ENCODE measurements at regions not wholly inside any gene's neighbourhood (a gene's known extent, or its start where the extent isn't known, plus 50 kb on each side); places are given as distances from the start of the nearest gene placed in this dataset.

DNA sequence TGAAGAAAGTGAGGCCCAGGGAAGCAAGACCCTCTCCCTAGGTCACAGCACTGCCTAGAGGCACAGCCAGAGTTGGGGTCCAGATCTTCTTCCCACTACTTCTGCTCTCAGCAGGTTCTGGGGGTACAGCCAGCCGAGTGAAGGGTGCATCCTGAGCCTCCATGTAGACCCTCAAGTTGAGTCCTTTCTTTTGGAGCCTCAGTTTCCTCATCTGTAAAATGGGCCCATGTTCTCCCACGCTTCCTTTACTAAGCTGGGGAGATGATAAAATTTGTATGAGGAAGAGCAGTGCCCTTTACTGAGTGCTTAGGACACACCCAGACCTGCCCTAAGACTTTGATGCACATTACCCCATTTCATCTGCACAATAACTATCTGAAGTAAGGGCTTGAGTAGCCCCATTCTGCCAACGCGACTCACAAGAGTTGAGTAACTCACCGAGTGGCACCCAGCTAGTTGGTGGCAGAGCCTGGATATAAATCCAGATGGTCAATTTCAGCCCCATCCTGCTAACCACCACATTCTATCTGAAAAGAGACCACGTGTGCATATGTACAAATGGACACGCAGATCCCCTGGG lies 64.3 kb upstream of the GGTA1 start:
- TF ChIP-seq, protein P1, sequence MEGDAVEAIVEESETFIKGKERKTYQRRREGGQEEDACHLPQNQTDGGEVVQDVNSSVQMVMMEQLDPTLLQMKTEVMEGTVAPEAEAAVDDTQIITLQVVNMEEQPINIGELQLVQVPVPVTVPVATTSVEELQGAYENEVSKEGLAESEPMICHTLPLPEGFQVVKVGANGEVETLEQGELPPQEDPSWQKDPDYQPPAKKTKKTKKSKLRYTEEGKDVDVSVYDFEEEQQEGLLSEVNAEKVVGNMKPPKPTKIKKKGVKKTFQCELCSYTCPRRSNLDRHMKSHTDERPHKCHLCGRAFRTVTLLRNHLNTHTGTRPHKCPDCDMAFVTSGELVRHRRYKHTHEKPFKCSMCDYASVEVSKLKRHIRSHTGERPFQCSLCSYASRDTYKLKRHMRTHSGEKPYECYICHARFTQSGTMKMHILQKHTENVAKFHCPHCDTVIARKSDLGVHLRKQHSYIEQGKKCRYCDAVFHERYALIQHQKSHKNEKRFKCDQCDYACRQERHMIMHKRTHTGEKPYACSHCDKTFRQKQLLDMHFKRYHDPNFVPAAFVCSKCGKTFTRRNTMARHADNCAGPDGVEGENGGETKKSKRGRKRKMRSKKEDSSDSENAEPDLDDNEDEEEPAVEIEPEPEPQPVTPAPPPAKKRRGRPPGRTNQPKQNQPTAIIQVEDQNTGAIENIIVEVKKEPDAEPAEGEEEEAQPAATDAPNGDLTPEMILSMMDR (IDR thresholded peaks at IDR 0.05; ENCODE audit: insufficient read depth, low read depth, low read length, missing control alignments): no peak
- DNase-seq (ENCODE audit: low read depth): no peak

DNA sequence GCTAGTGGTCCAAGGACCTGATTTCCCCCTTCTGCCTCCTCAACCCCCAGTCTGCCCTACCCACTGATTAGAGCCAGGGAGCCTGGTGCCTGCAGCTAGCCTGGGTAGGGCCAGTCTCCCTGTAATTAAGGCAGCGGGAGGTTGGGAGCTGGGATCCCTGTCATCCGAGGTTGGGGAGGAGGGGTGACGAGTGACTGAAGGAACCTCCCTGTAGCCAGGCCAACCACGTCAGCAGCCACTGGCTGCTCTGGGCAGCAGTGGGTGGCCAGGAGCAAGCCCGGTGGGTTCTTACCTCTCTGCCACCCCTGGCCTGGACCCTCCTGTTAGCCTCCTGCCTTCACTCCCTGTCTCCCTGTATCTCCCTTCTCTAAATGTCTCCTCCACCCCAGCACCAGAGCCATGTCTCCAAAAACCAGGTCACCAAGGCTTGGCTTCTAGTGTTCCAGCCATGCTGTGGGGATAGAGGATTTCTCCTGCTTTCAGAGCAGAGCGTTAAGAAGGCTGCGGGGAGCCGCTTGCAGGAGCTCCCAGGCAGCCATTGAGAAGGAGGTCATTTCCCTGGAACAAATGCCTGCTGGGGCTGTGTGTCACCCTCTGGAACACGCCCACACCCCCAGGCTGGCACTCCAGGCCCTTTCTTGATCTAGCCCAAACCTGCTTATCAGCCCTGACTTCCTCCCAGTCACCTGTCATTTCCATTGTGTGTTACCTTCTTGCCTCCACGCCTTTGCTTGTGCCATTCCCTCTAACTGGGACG lies 65.0 kb upstream of the GGTA1 start:
- DNase-seq (ENCODE audit: low read depth): no peak
- H3K4me3 ChIP-seq (ENCODE audit: low read depth, low read length): no peak overlapping the region
- TF ChIP-seq, protein P1 (IDR thresholded peaks at IDR 0.05; ENCODE audit: insufficient read depth, low read depth, low read length, missing control alignments): no peak

More for the DNA sequence above, 64.3 kb upstream of the GGTA1 start:
- H3K4me3 ChIP-seq (ENCODE audit: low read depth, low read length): no peak overlapping the region

DNA sequence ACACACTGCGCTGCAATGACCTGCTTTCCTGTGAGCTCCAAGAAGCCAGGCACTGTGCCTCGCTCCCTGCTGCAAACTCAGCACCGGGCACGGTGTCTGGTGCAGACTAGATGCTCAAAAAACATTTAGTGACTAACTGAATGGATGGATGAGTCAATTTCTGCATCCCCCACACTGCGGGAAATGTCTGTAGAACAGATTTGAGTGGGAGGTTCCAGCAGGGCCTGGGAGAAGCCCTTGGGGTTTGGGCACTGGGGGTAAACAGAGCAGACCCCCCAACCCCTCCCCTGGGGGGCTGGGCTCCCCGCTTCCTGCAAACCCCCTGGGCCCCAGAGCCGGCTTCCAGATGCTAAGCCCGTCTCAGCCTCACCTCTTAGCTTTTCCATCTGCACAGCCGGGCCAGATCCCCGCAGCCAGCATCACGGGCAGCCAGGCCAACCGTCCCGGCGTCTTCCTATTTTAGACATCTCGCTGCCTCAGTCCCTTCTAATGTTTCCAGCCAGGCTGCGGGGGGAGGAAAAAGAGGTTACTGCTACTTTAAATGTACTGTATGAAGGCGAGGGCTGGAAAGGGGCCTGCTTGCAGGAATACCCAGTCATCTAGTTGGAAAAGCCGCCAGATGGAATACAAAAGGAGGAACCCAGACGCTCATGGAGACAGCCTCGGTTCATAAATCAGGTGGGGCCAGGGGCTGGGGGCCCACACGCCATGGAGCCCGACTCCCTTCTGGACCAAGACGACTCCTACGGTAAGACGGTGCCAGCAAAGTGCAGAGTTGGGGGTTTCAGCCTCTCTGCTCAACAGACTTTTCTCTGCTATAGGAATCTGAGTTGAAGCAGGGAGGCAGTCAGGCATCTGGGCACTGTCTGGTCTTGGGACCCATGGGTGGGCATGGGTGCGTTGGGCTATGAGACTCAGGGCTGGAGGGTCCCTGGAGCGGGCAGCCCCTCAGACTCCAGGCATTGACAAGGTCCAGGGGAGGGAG lies 67.1 kb upstream of the GGTA1 start:
- TF ChIP-seq, protein P1 (IDR thresholded peaks at IDR 0.05; ENCODE audit: insufficient read depth, low read depth, low read length, missing control alignments): no peak
- H3K4me3 ChIP-seq (ENCODE audit: low read depth, low read length): no peak overlapping the region
- DNase-seq (ENCODE audit: low read depth): no peak

DNA sequence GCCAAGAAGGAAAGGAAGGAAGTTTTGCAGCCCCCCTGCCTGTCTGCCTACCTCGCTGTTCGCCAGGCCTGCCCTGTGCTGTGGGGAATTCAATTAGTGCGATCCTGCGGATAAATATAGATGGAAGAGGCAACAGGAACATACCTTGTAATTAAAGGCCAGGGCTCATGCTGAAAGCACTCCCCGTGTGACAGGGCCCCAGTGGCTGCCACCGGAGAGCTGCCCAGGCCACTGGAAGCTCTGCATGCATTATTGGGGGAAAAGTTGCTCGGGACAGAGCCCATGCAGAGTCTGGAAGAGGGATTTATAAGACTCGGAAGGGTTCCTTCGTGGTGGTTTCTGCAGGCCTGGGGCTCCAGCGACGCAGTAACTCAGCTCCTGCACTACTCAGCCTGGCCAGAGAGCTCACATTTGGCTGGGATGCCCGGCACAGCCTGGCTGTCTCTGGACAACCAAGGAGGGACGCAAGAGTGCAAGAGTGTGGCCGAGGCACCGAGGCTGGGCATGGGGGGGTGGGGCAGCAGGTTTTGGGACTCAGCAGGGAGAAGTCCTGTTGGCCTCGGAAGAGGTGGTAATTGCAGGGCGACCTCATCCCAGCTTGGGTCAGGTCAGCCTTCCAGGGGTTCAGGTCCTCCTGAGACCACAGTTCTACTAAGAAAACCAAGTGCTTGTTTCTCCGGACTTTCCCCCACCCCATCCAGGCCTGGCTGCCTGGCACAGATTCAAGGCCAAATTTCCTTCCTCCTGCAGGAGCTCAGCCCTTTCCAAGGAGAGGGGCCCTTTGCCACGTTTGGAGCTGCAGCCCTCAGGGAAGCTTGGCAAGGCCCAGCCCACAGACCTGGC lies 68.1 kb upstream of the GGTA1 start:
- TF ChIP-seq, protein P1 (IDR thresholded peaks at IDR 0.05; ENCODE audit: insufficient read depth, low read depth, low read length, missing control alignments): no peak
- no peak overlapping the region for H3K4me3 ChIP-seq (ENCODE audit: low read depth, low read length)
- DNase-seq (ENCODE audit: low read depth): no peak

DNA sequence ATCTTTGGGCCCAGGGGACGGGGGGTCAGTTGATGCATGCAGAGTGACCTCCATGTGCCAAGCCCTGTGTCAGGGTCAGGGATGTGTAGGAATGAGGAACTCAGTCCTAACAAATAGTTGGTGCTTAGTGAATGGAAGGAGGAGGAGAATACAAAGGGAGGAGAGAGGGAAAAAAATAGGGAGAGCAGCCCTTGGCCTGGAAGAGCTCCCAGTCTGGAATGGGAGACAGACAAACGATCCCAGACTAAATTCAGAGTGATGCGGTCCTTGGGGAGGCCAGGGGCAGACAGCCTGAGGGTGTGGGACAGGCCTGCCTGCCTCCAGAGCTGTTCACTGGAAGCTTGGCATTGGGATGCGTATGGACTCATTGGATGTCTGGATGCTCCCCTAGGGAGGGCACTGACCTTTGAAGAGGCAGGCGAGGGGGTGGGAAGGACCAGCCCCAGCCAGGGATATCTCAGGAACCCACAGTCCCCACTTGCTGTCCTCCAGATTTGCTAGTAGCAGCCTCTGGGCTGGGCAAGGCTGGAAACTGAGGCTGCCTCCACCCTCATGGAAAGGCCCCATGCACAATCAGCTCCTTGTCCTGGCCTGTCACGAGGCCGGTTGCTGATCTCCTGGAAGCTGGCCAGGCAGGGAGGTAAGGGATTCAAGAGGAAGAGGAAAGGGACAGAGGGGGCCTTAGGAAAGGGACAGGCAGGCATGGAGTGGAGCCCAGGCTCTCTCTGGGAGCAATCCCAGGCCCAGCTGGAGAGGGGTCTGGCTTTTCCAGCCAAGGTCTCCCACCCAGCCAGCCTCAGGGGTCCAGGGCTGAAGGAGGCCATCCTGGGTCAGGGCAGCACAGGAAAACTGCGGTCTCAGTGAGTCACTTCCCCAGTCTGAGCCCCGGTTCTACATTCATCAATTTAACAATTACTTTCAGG lies 69.0 kb upstream of the GGTA1 start:
- DNase-seq (ENCODE audit: low read depth): no peak
- no peak overlapping the region for H3K4me3 ChIP-seq (ENCODE audit: low read depth, low read length)
- TF ChIP-seq, protein P1 (IDR thresholded peaks at IDR 0.05; ENCODE audit: insufficient read depth, low read depth, low read length, missing control alignments): no peak

Data from GM12865 (cell line).